Trophoblast cell (in vitro differentiated cells and primary cell): ENCODE measurements at regions not wholly inside any gene's neighbourhood (a gene's known extent, or its start where the extent isn't known, plus 50 kb on each side); places are given as distances from the start of the nearest gene placed in this dataset.
"Not testable (repeated sequence)": the region's sequence is repeated elsewhere in the genome, so short reads cannot be mapped to it uniquely, and the experiment has no call there.

Experiments used
- DNase-seq, 2 donors: peaks; one replicate each; pipeline ENCODE4 v3.0.0-alpha.2; 2016
- H2AFZ ChIP-seq: 2 replicates; pipeline ENCODE4 v1.6.1; 2013; ENCODE audit warnings: low read length, moderate library complexity, mild to moderate bottlenecking; ENCODE audit not compliant: insufficient read depth, poor library complexity
- H2AK5ac ChIP-seq: 2 replicates; pipeline ENCODE4 v1.6.1; 2013; ENCODE audit warnings: mild to moderate bottlenecking, low read length
- H2BK120ac ChIP-seq: 2 replicates; pipeline ENCODE4 v1.6.1; 2013; ENCODE audit warnings: low read length, mild to moderate bottlenecking, moderate library complexity; ENCODE audit not compliant: insufficient read depth, poor library complexity
- H2BK12ac ChIP-seq: 2 replicates; pipeline ENCODE4 v1.6.1; 2013; ENCODE audit warnings: mild to moderate bottlenecking, low read length, moderate library complexity
- H2BK5ac ChIP-seq: 2 replicates; pipeline ENCODE4 v1.6.1; 2013; ENCODE audit warnings: low read length, low read depth, moderate library complexity, mild to moderate bottlenecking; ENCODE audit not compliant: poor library complexity
- H3K14ac ChIP-seq: 2 replicates; pipeline ENCODE4 v1.6.1; 2013; ENCODE audit warnings: mild to moderate bottlenecking, low read length
- H3K18ac ChIP-seq: 2 replicates; pipeline ENCODE4 v1.6.1; 2013; ENCODE audit warnings: mild to moderate bottlenecking, low read length
- H3K23ac ChIP-seq: 2 replicates; pipeline ENCODE4 v1.6.1; 2013; ENCODE audit warnings: low read length
- H3K27ac ChIP-seq: 2 replicates; pipeline ENCODE4 v1.5.1; 2013; ENCODE audit warnings: low read depth, mild to moderate bottlenecking, inconsistent platforms, low read length, moderate library complexity
- H3K27me3 ChIP-seq: 2 replicates; pipeline ENCODE4 v1.6.1; 2013; ENCODE audit warnings: inconsistent platforms, mild to moderate bottlenecking, low read length, moderate library complexity; ENCODE audit not compliant: insufficient read depth
- H3K36me3 ChIP-seq, 2 experiments: 1 replicate in 1 of 2; 2 replicates in 1 of 2; pipeline ENCODE4 v1.6.1; 2013; ENCODE audit warnings: low read length in 2 of 2, mild to moderate bottlenecking in 2 of 2, moderate library complexity in 1 of 2; ENCODE audit not compliant: insufficient read depth in 2 of 2, control insufficient read depth in 1 of 2
- H3K4ac ChIP-seq: 2 replicates; pipeline ENCODE4 v1.6.1; 2013; ENCODE audit warnings: low read depth, mild to moderate bottlenecking, low read length, moderate library complexity
- H3K4me1 ChIP-seq, 2 experiments: 1 replicate in 1 of 2; 2 replicates in 1 of 2; pipeline ENCODE4 v1.6.1; 2013; ENCODE audit warnings: low read length in 2 of 2, mild to moderate bottlenecking in 2 of 2, moderate library complexity in 1 of 2; ENCODE audit not compliant: insufficient read depth in 2 of 2, control insufficient read depth in 1 of 2
- H3K4me2 ChIP-seq: 2 replicates; pipeline ENCODE4 v1.6.1; 2013; ENCODE audit warnings: inconsistent platforms, mild to moderate bottlenecking, low read length, moderate library complexity
- H3K4me3 ChIP-seq: 2 replicates; pipeline ENCODE4 v1.5.1; 2013; ENCODE audit warnings: mild to moderate bottlenecking, low read depth, low read length, inconsistent platforms
- H3K79me1 ChIP-seq: one replicate; pipeline ENCODE4 v1.6.1; 2013; ENCODE audit warnings: low read length
- H3K79me2 ChIP-seq: 2 replicates; pipeline ENCODE4 v1.6.1; 2013; ENCODE audit warnings: low read length, mild to moderate bottlenecking; ENCODE audit not compliant: control insufficient read depth, insufficient read depth, poor library complexity
- H3K9ac ChIP-seq: 2 replicates; pipeline ENCODE4 v1.6.1; 2013; ENCODE audit warnings: mild to moderate bottlenecking, low read length
- H3K9me3 ChIP-seq: 2 replicates; pipeline ENCODE4 v1.6.1; 2013; ENCODE audit warnings: low read depth, mild to moderate bottlenecking, control low read depth, inconsistent platforms, low read length; ENCODE audit not compliant: insufficient read depth
- H4K12ac ChIP-seq: 2 replicates; pipeline ENCODE4 v1.6.1; 2013; ENCODE audit warnings: low read depth, mild to moderate bottlenecking, low read length, moderate library complexity
- H4K8ac ChIP-seq: 2 replicates; pipeline ENCODE4 v1.6.1; 2013; ENCODE audit warnings: low read depth, mild to moderate bottlenecking, low read length, moderate library complexity
- H4K91ac ChIP-seq: one replicate; pipeline ENCODE4 v1.6.1; 2013; ENCODE audit warnings: low read depth, mild to moderate bottlenecking, low read length, moderate library complexity
- WGBS: extraction: QIAGEN DNeasy Blood & Tissue Kit; methylation state at CpG from one replicate; pipeline ENCODE4 v1.1.7; 2013; ENCODE audit warnings: missing lambda C conversion rate; ENCODE audit not compliant: insufficient read length, insufficient coverage; ENCODE audit errors: extremely low coverage; 5-methylcytosine and 5-hydroxymethylcytosine counted together

GRCh38 chr4:33996075-33996718 lies 2248.1 kb downstream of the ARAP2 start:
- no peak overlapping the region for H3K4me3 ChIP-seq
- no peaks in the 10 kb centered on the region for H3K36me3 ChIP-seq
- peaks cover 1% of the 10 kb centered on the region for H3K79me1 ChIP-seq
- no peak overlapping the region for H2AFZ ChIP-seq
- no peak overlapping the region for H3K18ac ChIP-seq
- H3K27me3 ChIP-seq, result no peaks in the 10 kb centered on the region
- H3K9me3 ChIP-seq, result no peaks in the 10 kb centered on the region
- H3K4ac ChIP-seq, result no peak overlapping the region
- H4K12ac ChIP-seq, result no peak overlapping the region
- H2BK12ac ChIP-seq, result no peak overlapping the region
- no peak overlapping the region for H3K14ac ChIP-seq
- H4K8ac ChIP-seq, result no peak overlapping the region
- H2AK5ac ChIP-seq, result no peak overlapping the region
- no peak overlapping the region for H2BK120ac ChIP-seq
- peak in 1 of 2 donors; percentile 4 for DNase-seq
- peaks cover 0 to 7% of the 10 kb centered on the region in 2 experiments for H3K4me1 ChIP-seq
- no peak overlapping the region for H3K4me2 ChIP-seq
- no peak overlapping the region for H3K23ac ChIP-seq
- no peak overlapping the region for H3K9ac ChIP-seq
- no peak overlapping the region for H2BK5ac ChIP-seq
- H4K91ac ChIP-seq, result no peak overlapping the region
- WGBS, result no CpG with 5 or more reads among the region's 4 CpGs
- H3K27ac ChIP-seq, result peak overlapping the region; percentile 10
- no peaks in the 10 kb centered on the region for H3K79me2 ChIP-seq

DNA sequence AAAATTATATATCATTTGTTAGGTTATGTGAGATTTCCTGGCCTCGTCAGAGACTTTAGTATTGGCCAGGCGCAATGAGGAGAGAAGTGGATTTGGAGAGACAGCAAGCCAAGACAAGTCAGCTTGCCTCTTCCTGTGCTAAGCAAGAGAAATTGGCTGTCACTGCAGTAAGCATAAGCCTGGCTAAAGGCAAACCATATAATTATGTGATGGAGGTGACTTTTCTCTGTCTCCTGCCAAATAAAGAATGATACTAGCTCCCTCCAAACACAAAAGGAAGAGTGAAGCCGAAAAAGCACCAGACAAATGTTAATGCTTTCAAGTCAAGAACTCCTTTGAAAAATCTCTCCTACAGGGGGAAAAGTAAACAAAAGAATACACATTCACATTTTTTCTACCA lies 2246.0 kb downstream of the ARAP2 start:
- WGBS, result no CpG with 5 or more reads among the region's 3 CpGs
- Histone ChIP-seq H3K4me1 (peaks cover 0 to 3% of the 10 kb centered on the region in 2 experiments), H3K18ac (no peak overlapping the region)

DNA sequence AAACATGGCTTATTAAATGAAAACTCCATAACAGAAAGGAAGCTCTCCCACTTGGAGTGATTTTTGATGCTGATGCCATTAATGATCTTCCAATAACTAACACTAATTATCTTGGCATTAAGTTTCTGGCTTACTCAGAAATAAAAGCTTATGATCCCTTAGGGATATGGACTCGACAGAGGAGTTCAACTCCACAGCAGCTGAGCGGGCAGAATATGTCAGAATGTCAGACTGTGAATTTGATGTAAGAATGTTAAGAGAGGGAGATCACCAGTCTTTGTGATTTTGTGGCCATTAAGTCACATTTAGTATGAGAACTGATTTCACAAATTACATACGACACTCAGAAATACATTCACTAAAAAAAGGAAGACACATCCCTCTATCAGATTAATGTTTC lies 2244.0 kb downstream of the ARAP2 start:
- Histone ChIP-seq H3K27ac (no peak overlapping the region), H3K4ac (no peak overlapping the region), H2BK5ac (no peak overlapping the region), H2AFZ (no peak overlapping the region), H3K9ac (no peak overlapping the region), H3K4me3 (no peak overlapping the region), H3K14ac (no peak overlapping the region), H3K27me3 (no peaks in the 10 kb centered on the region), H3K23ac (no peak overlapping the region), H3K79me2 (no peaks in the 10 kb centered on the region), H3K79me1 (no peaks in the 10 kb centered on the region), H3K18ac (no peak overlapping the region), H2BK12ac (no peak overlapping the region), H3K4me2 (no peak overlapping the region), H2BK120ac (no peak overlapping the region), H3K9me3 (no peaks in the 10 kb centered on the region), H3K4me1 (peaks cover 0 to 3% of the 10 kb centered on the region in 2 experiments), H4K12ac (no peak overlapping the region), H4K8ac (no peak overlapping the region), H4K91ac (no peak overlapping the region), H2AK5ac (no peak overlapping the region), H3K36me3 (no peaks in the 10 kb centered on the region)
- DNase-seq, result no peak
- no CpG with 5 or more reads among the region's 3 CpGs for WGBS

More for the DNA sequence above, 2246.0 kb downstream of the ARAP2 start:
- no peak overlapping the region for H3K14ac ChIP-seq
- no peaks in the 10 kb centered on the region for H3K9me3 ChIP-seq
- H3K27me3 ChIP-seq, result no peaks in the 10 kb centered on the region
- H2BK5ac ChIP-seq, result no peak overlapping the region
- H2BK120ac ChIP-seq, result no peak overlapping the region
- H4K8ac ChIP-seq, result no peak overlapping the region
- no peak overlapping the region for H3K4ac ChIP-seq
- H2BK12ac ChIP-seq, result no peak overlapping the region
- H3K23ac ChIP-seq, result no peak overlapping the region
- DNase-seq, result no peak
- no peaks in the 10 kb centered on the region for H3K79me1 ChIP-seq
- H4K12ac ChIP-seq, result no peak overlapping the region
- no peaks in the 10 kb centered on the region for H3K79me2 ChIP-seq
- no peak overlapping the region for H3K4me3 ChIP-seq
- no peak overlapping the region for H4K91ac ChIP-seq
- no peak overlapping the region for H3K4me2 ChIP-seq
- no peaks in the 10 kb centered on the region for H3K36me3 ChIP-seq
- H2AFZ ChIP-seq, result no peak overlapping the region
- no peak overlapping the region for H3K9ac ChIP-seq
- no peak overlapping the region for H3K27ac ChIP-seq
- no peak overlapping the region for H2AK5ac ChIP-seq

- not testable (repeated sequence) for H4K12ac ChIP-seq, H3K4ac ChIP-seq, H4K8ac ChIP-seq, H3K79me1 ChIP-seq, H3K14ac ChIP-seq, H3K27me3 ChIP-seq, H4K91ac ChIP-seq, H2AFZ ChIP-seq, H2BK120ac ChIP-seq, H3K36me3 ChIP-seq, DNase-seq, H2BK5ac ChIP-seq, H3K4me1 ChIP-seq, H3K9ac ChIP-seq, H3K23ac ChIP-seq, H2AK5ac ChIP-seq, H3K9me3 ChIP-seq, H2BK12ac ChIP-seq, H3K79me2 ChIP-seq, H3K4me2 ChIP-seq, H3K27ac ChIP-seq, H3K4me3 ChIP-seq, H3K18ac ChIP-seq
- WGBS, result no CpG with 5 or more reads among the region's 1 CpG
Observed at GRCh38 chr4:34006540-34006939, 2237.8 kb downstream of the ARAP2 start.
